CD4-positive, alpha-beta memory T cell (primary cell): ENCODE measurements at regions not wholly inside any gene's neighbourhood (a gene's known extent, or its start where the extent isn't known, plus 50 kb on each side); places are given as distances from the start of the nearest gene placed in this dataset.
"Not testable (repeated sequence)": the region's sequence is repeated elsewhere in the genome, so short reads cannot be mapped to it uniquely, and the experiment has no call there.

Experiments used
- CTCF ChIA-PET: fragments of 350-600 bp; sonication (Branson Sonifier 250); formaldehyde crosslinking; loops from one replicate; lab custom pipeline; 2021; ENCODE audit warnings: inconsistent platforms; ENCODE audit not compliant: partially characterized antibody; lab: Charles Lee
- POLR2A ChIA-PET: fragments of 350-600 bp; sonication (Branson Sonifier 250); formaldehyde crosslinking; loops from one replicate; lab custom pipeline; 2021; ENCODE audit not compliant: partially characterized antibody; lab: Charles Lee
- DNase-seq, 5 donors: peaks; one replicate each; pipeline versions ENCODE4 v3.0.0 to v3.0.0-alpha.2; 2020 to 2022; ENCODE audit warnings: mixed read lengths in 1 of 5
- H3K27ac ChIP-seq: one replicate; pipeline ENCODE4 v1.7.0; 2013; ENCODE audit warnings: low read depth, low read length
- H3K27me3 ChIP-seq: 2 replicates; pipeline ENCODE4 v1.7.0; 2013; ENCODE audit warnings: mild to moderate bottlenecking, low read length, moderate library complexity; ENCODE audit not compliant: insufficient read depth
- H3K36me3 ChIP-seq: 2 replicates; pipeline ENCODE4 v1.7.0; 2013; ENCODE audit warnings: mild to moderate bottlenecking, low read length, moderate library complexity; ENCODE audit not compliant: insufficient read depth
- H3K4me1 ChIP-seq: 2 replicates; pipeline ENCODE4 v1.7.0; 2013; ENCODE audit warnings: mild to moderate bottlenecking, low read length, moderate library complexity; ENCODE audit not compliant: insufficient read depth
- H3K4me3 ChIP-seq, 2 donors: one replicate each; pipeline ENCODE4 v1.7.0; 2013; ENCODE audit warnings: low read length in 2 of 2, mild to moderate bottlenecking in 1 of 2
- H3K9me3 ChIP-seq, 2 donors: one replicate each; pipeline ENCODE4 v1.7.0; 2013; ENCODE audit warnings: low read length in 2 of 2, control low read depth in 1 of 2; ENCODE audit not compliant: control insufficient read depth in 1 of 2
- H3K27ac Mint-ChIP-seq, 7 donors: one replicate each; pipeline ENCODE4 v1.8.0; 2020 to 2021; ENCODE audit warnings: mixed read lengths in 7 of 7, mild to moderate bottlenecking in 6 of 7, inconsistent platforms in 3 of 7, moderate library complexity in 3 of 7
- H3K27me3 Mint-ChIP-seq, 2 donors: one replicate each; pipeline ENCODE4 v1.8.0; 2020 to 2021; ENCODE audit warnings: mixed read lengths in 2 of 2
- H3K36me3 Mint-ChIP-seq, 2 donors: one replicate each; pipeline ENCODE4 v1.8.0; 2020 to 2021; ENCODE audit warnings: mixed read lengths in 2 of 2, inconsistent platforms in 1 of 2, mild to moderate bottlenecking in 1 of 2
- H3K4me1 Mint-ChIP-seq, 4 donors: one replicate each; pipeline ENCODE4 v1.8.0; 2020 to 2021; ENCODE audit warnings: mixed read lengths in 4 of 4, mild to moderate bottlenecking in 1 of 4
- H3K4me3 Mint-ChIP-seq, 8 donors: one replicate each; pipeline ENCODE4 v1.8.0; 2020 to 2021; ENCODE audit warnings: mixed read lengths in 8 of 8, mild to moderate bottlenecking in 7 of 8, moderate library complexity in 6 of 8, inconsistent platforms in 3 of 8
- H3K9me3 Mint-ChIP-seq, 8 donors: one replicate each; pipeline ENCODE4 v1.8.0; 2020 to 2021; ENCODE audit warnings: mixed read lengths in 8 of 8, mild to moderate bottlenecking in 5 of 8, inconsistent platforms in 3 of 8, moderate library complexity in 1 of 8
- intact Hi-C: fragments of 100-400 bp; cut with micrococcal nuclease; formaldehyde crosslinking; loops from one replicate; pipeline ENCODE4 v1.15.1; 2023

DNA sequence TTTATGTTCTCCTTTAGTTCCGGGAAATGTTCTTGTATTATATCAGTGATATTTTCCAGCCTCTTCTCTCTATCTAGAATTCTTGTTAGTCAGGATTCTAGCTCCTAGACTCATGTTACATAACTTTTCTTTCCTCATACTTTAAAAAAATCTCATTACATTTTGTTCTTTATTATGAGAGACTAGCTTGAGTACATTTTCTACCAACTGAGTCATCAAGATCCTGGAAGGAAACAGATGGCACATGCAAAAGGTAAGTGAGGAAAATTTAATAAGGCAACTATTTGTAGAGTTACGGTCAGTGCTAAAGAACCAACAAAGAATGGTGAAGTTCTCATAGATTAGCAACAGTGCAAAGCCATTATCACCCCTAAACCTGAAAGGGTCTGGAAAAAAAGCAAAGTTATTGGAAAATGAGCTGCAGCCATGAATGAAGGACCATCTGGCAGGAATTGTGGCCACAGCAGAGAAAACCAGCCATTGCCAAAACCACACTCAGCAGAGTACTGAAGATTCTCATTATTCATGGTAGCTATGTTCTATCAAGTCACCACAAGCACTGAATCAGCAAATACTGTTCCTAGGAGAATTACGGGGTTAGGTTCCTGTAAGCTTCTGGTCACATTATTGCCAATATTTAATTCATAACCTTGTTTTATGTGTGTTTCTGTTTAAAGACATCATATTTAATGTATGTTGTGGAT lies 98.3 kb upstream of the C7orf33 start:
- no peaks in the 10 kb centered on the region for H3K4me1 Mint-ChIP-seq
- H3K27ac ChIP-seq, result no peak overlapping the region
- intact Hi-C loops, result no loop called here

DNA sequence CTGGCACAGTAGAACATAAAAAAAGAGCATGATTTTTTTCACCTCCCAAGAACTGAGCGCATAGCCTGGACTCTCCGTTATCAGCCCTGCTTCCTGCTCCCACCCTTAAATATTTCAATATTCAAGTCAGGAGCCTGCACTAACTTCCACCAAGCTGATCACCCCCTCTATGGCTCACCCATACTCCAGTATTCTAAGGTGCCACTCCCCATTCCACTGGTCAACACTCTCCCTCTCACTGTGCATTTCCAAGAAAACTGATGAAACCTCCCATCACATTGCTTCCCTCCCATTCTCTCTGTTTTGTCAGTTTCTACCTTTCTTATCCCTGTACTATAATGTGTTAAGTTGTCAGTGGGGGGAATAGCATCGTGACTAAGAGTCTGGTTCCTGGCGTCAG lies 95.0 kb upstream of the C7orf33 start:
- DNase-seq, result no peak
- no peak overlapping the region for H3K4me3 ChIP-seq
- no peaks in the 10 kb centered on the region for H3K36me3 ChIP-seq
- peaks cover 14 to 20% of the 10 kb centered on the region in 2 donors for H3K27me3 Mint-ChIP-seq
- H3K9me3 Mint-ChIP-seq, result peaks cover 0 to 16% (median 12%) of the 10 kb centered on the region in 8 donors
- H3K9me3 ChIP-seq, result no peaks in the 10 kb centered on the region
- H3K27ac Mint-ChIP-seq, result no peak overlapping the region
- H3K4me1 ChIP-seq, result no peaks in the 10 kb centered on the region
- no peaks in the 10 kb centered on the region for H3K4me1 Mint-ChIP-seq
- CTCF ChIA-PET, result interaction anchor here (0.7 kb wide), 1 partner anchor 113 kb away, joined by 3 read pairs; no protein-coding TSS in a partner anchor
- H3K27ac ChIP-seq, result no peak overlapping the region
- intact Hi-C loops, result no loop called here
- H3K36me3 Mint-ChIP-seq, result peaks cover 0 to 6% of the 10 kb centered on the region in 2 donors
- no peaks in the 10 kb centered on the region for H3K27me3 ChIP-seq
- POLR2A ChIA-PET, result no interaction called here
- H3K4me3 Mint-ChIP-seq, result no peak overlapping the region

More for the DNA sequence above, 98.3 kb upstream of the C7orf33 start:
- peaks cover 0 to 16% (median 12%) of the 10 kb centered on the region in 8 donors for H3K9me3 Mint-ChIP-seq
- H3K27me3 Mint-ChIP-seq, result peaks cover 13 to 21% of the 10 kb centered on the region in 2 donors
- H3K36me3 Mint-ChIP-seq, result peaks cover 0 to 6% of the 10 kb centered on the region in 2 donors
- Histone ChIP-seq H3K4me1 (no peaks in the 10 kb centered on the region), H3K4me3 (no peak overlapping the region), H3K9me3 (no peaks in the 10 kb centered on the region), H3K27me3 (no peaks in the 10 kb centered on the region), H3K36me3 (no peaks in the 10 kb centered on the region)
- POLR2A ChIA-PET, result no interaction called here
- no peak overlapping the region for H3K27ac Mint-ChIP-seq
- H3K4me3 Mint-ChIP-seq, result no peak overlapping the region
- no peak for DNase-seq
- CTCF ChIA-PET, result interaction anchor here (1.7 kb wide), 1 partner anchor 10 kb away, joined by 4 read pairs; no protein-coding TSS in a partner anchor

DNA sequence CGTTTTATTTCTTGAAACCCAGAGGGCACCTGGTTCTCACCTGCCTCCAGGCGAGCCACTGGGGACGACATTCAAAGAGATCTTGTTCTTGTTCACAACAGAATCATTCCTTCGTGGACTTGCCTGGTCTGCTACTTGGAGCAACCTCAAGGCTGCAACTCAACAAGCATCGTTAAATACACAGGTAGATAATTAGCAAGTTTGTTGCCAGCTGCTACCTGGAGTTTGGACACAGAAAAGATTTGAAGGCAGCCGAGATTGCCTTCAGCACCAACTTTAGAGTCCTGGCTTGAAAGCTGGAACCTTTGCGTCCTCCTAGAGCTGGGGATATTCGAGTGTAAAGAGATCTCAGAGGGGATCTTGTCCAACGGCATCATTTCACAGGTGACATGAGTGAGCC lies 89.6 kb upstream of the C7orf33 start:
- H3K4me1 Mint-ChIP-seq, result peaks cover 0 to 1% (median 0%) of the 10 kb centered on the region in 4 donors
- POLR2A ChIA-PET, result no interaction called here
- peaks cover 17 to 25% of the 10 kb centered on the region in 2 donors for H3K27me3 Mint-ChIP-seq
- Histone ChIP-seq H3K27me3 (no peaks in the 10 kb centered on the region), H3K4me1 (no peaks in the 10 kb centered on the region), H3K27ac (no peak overlapping the region), H3K4me3 (no peak overlapping the region), H3K9me3 (no peaks in the 10 kb centered on the region), H3K36me3 (no peaks in the 10 kb centered on the region)
- H3K4me3 Mint-ChIP-seq, result no peak overlapping the region
- DNase-seq, result no peak
- intact Hi-C loops, result loop anchor here (5.0 to 10.0 kb wide), 2 partner anchors 74 to 356 kb away; no protein-coding TSS in a partner anchor
- no peaks in the 10 kb centered on the region for H3K36me3 Mint-ChIP-seq
- CTCF ChIA-PET, result interaction anchor here (0.7 to 5.3 kb wide), 4 partner anchors 11 to 466 kb away, joined by 3 to 30 read pairs (median 4); no protein-coding TSS in a partner anchor
- H3K27ac Mint-ChIP-seq, result no peak overlapping the region
- no peaks in the 10 kb centered on the region for H3K9me3 Mint-ChIP-seq

DNA sequence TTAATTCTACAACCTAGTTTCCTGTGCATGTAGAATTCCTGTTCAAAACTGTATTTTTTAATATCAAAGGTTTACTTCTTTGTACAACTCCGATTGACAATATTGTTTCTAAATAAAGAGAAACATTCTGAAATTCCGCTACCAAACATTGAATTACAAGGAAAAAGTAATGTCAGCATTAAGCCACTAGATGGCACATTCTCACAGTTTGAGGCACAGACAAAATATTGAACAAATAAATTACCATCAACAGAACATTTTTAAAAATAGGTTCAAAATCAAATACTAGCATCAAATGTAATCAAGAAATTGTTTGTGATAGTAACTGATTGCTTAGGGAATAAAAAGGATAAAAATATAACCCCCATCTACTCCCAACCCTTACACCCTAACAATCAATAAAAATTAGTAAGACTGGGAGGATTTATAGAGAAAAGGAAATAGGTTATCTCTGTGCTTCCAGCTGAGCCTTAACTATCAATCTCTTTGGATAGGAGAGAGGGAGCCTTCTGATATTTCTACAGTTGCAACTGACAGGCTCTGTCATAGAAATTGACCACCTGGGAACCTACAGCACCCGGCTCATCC lies 86.6 kb upstream of the C7orf33 start:
- no peaks in the 10 kb centered on the region for H3K36me3 Mint-ChIP-seq
- H3K4me1 Mint-ChIP-seq, result peaks cover 7 to 16% (median 9%) of the 10 kb centered on the region in 4 donors
- peaks cover 4% of the 10 kb centered on the region for H3K4me1 ChIP-seq
- no peaks in the 10 kb centered on the region for H3K9me3 ChIP-seq
- no peak overlapping the region for H3K27ac Mint-ChIP-seq
- DNase-seq, result peak in 4 of 5 donors; percentile 35 to 52 (median 44)
- no peak overlapping the region for H3K4me3 Mint-ChIP-seq
- no peak overlapping the region for H3K27ac ChIP-seq
- no peak overlapping the region for H3K4me3 ChIP-seq
- intact Hi-C loops, result loop anchor here (1.0 to 10.0 kb wide), 4 partner anchors 71 to 561 kb away; no protein-coding TSS in a partner anchor
- H3K27me3 Mint-ChIP-seq, result peaks cover 17 to 23% of the 10 kb centered on the region in 2 donors
- H3K27me3 ChIP-seq, result no peaks in the 10 kb centered on the region
- ChIA-PET CTCF (interaction anchor here (1.3 to 5.3 kb wide), 6 partner anchors 23 to 463 kb away, joined by 3 to 30 read pairs (median 4); no protein-coding TSS in a partner anchor), POLR2A (no interaction called here)
- no peaks in the 10 kb centered on the region for H3K36me3 ChIP-seq
- no peaks in the 10 kb centered on the region for H3K9me3 Mint-ChIP-seq

DNA sequence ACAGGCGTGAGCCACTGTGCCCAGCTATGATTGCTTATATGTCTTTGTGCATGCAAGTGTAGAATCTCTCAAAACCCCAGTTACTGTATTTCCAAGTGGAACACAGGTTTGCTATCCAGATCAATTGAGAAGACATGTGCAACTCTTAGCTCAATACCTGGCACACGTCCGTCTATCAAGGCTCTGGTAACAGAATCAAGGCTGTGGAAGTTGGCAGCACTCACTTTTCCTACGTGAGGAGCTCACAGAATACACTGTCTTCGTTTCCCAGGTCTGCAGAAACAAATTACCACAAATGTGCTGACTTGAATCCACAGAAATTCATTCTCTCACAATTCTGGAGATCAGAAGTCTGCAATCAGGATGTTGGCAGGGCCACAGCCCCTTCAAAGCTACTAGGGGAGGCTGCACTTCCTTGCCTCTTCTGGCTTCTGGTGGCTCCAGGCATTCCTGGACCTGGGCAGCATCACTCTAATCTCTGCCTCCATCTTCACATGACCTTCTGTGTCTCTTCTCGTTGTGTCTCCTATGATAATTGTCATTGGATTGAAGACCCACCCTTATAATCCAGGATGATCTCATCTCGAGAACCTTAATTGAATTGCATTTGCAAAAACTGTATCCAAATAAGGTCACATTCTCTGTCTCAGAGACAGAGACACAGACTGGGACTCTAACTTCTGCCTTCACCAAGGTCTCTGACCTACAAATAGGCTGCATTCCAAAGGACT lies 84.8 kb upstream of the C7orf33 start:
- POLR2A ChIA-PET, result no interaction called here
- H3K9me3 Mint-ChIP-seq, result no peaks in the 10 kb centered on the region
- H3K36me3 ChIP-seq, result no peaks in the 10 kb centered on the region
- no peaks in the 10 kb centered on the region for H3K36me3 Mint-ChIP-seq
- H3K27me3 Mint-ChIP-seq, result peaks cover 11 to 16% of the 10 kb centered on the region in 2 donors
- H3K4me1 Mint-ChIP-seq, result peaks cover 7 to 16% (median 9%) of the 10 kb centered on the region in 4 donors
- CTCF ChIA-PET, result interaction anchor here (0.6 to 5.3 kb wide), 6 partner anchors 22 to 471 kb away, joined by 3 to 30 read pairs (median 3); no protein-coding TSS in a partner anchor
- no peak overlapping the region for H3K4me3 Mint-ChIP-seq
- H3K27ac Mint-ChIP-seq, result no peak overlapping the region
- H3K4me3 ChIP-seq, result no peak overlapping the region
- no peak overlapping the region for H3K27ac ChIP-seq
- no peaks in the 10 kb centered on the region for H3K9me3 ChIP-seq
- peaks cover 4% of the 10 kb centered on the region for H3K4me1 ChIP-seq
- no peaks in the 10 kb centered on the region for H3K27me3 ChIP-seq
- intact Hi-C loops, result loop anchor here (10.0 kb wide), 1 partner anchor 69 kb away; no protein-coding TSS in a partner anchor
- DNase-seq, result no peak

DNA sequence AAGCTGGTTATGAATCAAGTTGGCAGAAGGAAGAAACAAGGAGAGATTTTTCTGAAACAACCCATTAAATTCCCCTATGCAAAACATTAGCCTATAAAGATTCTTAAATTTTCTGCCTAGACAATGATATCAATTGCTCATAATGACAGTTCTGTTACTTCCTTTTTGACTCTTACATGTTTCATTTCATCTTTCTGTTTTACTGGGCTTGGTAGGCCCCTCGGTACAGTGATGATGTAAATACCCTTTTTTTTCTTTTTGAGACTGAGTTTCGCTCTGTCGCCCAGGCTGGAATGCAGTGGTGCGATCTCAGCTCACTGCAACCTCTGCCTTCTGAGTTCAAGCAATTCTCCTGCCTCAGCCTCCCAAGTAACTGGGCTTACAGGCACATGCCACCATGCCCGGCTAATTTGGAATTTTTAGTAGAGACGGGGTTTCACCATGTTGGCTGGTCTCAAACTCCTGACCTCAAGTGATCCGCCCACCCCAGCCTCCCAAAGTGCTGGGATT lies 83.4 kb upstream of the C7orf33 start:
- H3K36me3 Mint-ChIP-seq, H3K27me3 ChIP-seq, DNase-seq, H3K27ac ChIP-seq, H3K9me3 ChIP-seq, H3K4me3 ChIP-seq, POLR2A ChIA-PET, H3K9me3 Mint-ChIP-seq, H3K4me1 ChIP-seq, H3K36me3 ChIP-seq: not testable (repeated sequence)
- peaks cover 7 to 11% of the 10 kb centered on the region in 2 donors for H3K27me3 Mint-ChIP-seq
- intact Hi-C loops, result loop anchor here (10.0 kb wide), 1 partner anchor 68 kb away; no protein-coding TSS in a partner anchor
- CTCF ChIA-PET, result interaction anchor here (1.0 kb wide), 1 partner anchor 21 kb away, joined by 4 read pairs; no protein-coding TSS in a partner anchor
- H3K27ac Mint-ChIP-seq, result peak overlapping the region in 1 of 7 donors; percentile 22
- peaks cover 7 to 16% (median 9%) of the 10 kb centered on the region in 4 donors for H3K4me1 Mint-ChIP-seq
- H3K4me3 Mint-ChIP-seq, result peak overlapping the region in 3 of 8 donors; percentile 12 to 58 (median 13)
